Stimulated activated CD4-positive, alpha-beta T cell treated with anti-CD3 and anti-CD28 coated beads, Interleukin-4, amount 100 ng/mL, for 4 hours (primary cell): ENCODE measurements at regions not wholly inside any gene's neighbourhood (a gene's known extent, or its start where the extent isn't known, plus 50 kb on each side); places are given as distances from the start of the nearest gene placed in this dataset.
"Not testable (repeated sequence)": the region's sequence is repeated elsewhere in the genome, so short reads cannot be mapped to it uniquely, and the experiment has no call there.

Source experiments
- DNase-seq, 2 experiments: peaks; one replicate each; pipeline ENCODE4 v3.0.0-alpha.2; 2020

DNA sequence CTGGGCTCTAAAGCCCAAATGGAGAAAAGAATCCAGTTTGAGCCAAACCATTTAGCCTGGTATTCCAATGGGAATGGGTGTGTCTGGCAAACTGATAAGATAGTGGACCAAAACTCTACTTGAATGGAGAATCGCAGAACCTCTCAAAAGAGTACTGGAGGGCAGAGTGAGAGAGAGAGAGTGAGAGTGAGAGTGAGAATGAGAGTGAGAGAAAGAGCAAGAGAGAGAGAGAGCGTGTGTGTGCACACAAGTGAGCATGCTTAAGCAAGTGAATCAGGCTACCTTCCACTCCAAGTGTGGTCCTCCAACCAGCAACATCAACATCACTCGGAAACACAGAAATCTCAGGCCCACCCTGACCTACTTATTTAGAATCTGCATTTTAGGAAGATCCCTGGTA, 58.8 kb downstream of the UQCRFS1 start:
- no peak for DNase-seq

DNA sequence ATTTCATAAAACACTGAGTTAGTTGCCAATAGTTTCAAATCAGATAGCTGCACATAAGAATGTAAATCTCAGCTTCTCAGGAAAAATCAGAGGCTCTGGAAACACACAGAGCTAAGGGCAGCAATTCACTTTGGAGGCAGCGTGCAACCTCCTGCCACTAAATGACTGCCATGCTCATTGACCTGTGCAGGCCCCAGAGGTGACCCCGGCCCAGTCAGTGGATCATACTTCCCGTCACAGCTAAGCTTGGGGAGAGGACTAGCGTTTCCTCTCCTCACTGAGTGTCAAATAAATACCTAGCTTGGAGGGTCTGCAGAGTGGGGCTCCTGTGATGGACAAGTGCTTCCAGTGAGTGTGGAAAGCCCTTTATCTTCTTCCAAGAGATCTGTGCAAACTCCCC, 67.2 kb downstream of the UQCRFS1 start:
- no peak for DNase-seq

DNA sequence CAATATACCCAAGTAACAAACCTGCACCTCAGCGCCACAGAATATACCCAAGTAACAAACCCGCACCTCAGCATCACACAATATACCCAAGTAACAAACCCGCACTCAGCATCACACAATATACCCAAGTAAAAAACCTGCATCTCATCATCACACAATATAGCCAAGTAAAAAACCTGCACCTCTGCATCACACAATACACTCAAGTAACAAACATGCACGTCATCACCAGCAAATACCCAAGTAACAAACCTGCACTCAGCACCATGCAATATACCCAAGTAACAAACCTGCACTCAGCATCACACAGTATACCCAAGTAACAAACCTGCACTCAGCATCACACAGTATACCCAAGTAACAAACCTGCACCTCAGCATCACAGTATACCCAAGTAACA, 69.8 kb downstream of the UQCRFS1 start:
- no peak for DNase-seq

DNA sequence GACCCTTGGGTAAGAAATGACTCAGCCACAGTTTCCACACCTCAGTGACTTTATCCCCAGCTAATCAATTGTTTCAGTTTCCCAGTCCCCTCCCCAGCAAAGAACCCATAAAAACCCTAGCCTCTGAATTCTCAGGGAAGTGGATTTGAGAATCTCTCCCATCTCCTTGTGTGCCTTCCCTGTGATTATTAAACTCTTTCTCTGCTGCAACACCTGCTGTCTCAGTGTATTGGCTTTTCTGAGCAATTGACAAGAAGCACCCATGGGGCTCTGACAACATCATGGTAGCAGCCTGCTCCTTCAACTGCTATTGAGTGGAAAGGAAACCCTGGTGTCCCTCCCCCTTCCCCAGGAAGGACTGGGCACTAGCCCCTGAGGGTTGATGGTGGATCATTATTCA, 73.7 kb downstream of the UQCRFS1 start:
- DNase-seq, result no peak

DNA sequence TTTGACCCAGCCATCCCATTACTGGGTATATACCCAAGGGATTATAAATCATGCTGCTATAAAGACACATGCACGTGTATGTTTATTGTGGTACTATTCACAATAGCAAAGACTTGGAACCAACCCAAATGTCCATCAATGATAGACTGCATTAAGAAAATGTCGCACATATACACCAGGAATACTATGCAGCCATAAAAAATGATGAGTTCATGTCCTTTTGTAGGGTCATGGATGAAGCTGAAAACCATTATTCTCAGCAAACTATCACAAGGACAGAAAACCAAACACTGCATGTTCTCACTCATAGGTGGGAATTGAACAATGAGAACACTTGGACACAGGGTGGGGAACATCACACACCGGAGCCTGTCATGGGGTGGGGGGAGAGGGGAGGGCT, 74.7 kb downstream of the UQCRFS1 start:
- not testable (repeated sequence) for DNase-seq

DNA sequence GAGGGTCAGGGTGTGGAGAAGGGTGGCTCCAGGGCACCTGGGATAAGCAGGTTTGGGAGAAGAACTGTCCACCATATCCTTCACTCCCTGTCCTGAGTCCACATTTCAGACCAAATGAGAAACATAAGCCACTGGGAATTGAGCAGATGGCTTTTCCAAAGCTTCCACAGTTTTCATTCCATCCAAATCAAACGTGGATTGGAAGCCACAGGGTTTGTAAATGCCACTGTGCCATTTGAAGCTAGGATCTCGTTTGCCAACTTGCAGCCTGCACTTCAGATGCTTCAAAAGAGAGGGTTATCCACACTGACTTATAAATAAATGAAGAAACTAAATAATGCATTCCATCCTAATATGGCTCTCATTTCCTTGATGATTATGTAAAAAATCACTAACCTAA, 81.5 kb downstream of the UQCRFS1 start:
- DNase-seq, result no peak

DNA sequence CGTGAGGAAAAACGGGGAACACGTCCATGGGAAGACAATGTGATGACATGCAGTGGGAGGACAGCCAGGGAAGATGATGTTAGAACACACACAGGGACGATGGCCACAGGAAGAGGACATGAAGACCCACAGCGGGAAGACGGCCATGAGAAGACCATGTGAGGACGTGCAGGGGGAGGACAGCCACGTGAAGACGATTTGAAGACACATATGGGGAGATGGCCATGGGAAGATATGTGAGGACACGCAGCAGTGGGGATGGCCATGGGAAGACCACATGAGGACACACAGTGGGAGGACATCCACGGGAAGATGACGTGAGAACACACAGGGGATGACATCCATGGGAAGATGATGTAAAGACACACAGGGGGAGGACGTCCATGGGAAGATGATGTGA, 83.8 kb downstream of the UQCRFS1 start:
- DNase-seq, result no peak

DNA sequence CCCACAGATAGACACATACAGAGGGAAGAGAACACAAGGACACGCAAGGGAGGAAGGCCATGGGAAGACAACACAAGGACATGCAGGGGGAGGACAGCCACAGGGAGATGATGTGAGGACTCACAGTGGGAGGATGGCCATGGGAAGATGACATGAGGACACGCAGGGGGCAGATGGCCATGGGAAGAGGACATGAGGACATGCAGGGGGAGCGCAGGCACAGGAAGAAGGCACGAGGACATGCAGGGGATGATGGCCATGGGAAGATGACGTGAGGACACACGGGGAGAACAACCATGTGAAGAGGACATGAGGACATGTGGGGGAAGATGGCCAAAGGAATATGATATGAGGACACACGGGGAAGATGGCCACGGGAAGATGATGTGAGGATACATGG, 84.7 kb downstream of the UQCRFS1 start:
- DNase-seq, result no peak

DNA sequence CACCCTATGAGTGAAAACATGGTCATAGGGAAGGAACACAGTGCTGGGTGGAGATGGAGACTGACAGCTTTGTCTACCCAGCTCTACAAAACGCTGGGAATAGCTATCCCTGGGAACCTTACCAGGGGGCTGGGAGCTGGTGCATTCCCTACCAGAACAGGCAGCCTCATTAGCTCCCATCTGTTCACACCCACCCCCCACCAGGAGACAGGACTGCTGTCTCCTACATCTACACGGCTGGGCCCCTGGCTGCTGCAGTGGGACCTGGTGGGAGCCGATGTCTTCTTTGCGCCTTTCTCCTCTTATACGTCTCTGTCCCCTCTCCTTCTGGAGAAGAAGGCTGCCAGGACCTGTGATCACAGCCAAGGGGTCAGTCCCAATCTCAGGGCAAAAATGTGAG, 90.8 kb downstream of the UQCRFS1 start:
- no peak for DNase-seq

DNA sequence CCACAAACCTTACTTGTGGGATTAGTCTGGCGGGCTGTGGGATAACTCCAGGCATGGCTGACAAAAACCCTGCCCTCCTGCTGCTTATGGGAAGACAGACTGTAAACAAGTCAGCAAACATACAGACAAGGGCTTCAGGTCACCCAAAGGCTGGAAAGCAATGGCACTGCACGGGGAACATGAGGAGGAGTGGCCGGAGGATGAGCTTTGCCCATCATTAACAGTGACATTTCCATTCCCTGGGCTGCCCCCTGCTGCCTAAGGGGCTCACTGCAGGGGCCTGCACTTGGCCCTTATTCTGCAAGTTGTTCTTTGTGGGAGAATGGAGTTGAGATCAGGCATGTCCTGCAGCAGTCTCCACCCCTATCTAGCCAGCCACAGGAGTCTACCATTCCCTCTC, 91.3 kb downstream of the UQCRFS1 start:
- no peak for DNase-seq

DNA sequence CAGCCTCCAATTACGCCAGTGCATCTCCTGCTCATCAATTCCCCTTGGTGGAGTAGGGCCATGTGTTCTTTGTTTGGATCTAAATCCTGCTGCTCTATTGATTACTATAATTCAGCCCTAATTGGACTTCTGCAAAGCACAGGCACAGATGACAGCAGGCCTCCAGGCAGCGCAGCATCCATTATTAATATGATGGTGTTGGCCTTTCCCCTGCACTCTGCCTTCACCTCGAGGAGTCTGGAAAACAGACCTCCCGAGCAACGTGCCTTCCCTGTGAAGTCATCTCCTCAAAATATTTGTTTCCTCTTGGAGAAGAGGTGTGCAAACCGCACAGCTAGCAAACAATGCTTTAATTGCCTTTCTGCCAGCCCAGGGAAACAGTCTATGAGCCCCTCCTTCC, 92.5 kb downstream of the UQCRFS1 start:
- no peak for DNase-seq

DNA sequence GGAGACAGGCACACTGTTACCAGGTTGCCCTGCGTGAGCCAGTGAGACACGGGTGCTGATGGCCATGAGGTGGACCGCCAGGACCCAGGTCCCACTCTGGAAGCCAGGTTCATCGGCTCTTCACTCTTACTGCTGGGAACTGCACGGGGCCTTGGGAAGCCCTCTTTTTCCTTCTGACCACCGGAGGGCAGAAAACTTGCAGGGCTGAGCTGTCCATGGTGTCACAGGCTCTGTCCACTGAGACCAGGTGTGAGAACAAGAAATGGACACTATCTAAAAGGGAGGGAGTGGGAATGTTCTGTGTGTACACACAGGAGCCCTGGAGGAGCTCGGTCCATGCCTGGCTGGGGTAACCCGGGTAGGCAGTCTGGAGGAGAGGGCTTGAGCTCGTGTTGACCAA, 93.4 kb downstream of the UQCRFS1 start:
- DNase-seq, result no peak

DNA sequence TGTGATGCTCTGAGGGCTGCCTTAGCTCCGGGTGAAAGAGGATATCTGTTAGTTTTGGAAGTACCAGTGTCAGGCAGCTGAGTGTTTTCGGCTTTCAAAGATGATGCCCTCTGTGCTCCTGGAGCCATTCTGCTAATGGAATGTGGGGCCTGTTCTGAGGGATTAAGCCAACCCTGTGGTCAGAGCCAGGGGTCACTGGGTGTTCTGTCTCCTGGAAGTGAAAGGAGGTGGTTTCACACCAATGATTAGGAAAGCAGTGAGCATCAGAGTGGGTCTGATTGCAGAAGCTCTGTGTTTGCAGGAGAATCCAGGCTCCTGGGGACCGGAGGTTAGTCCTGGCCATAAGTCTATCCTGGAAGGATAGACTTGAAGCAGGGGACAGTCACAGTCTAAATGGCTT, 94.6 kb downstream of the UQCRFS1 start:
- no peak for DNase-seq

DNA sequence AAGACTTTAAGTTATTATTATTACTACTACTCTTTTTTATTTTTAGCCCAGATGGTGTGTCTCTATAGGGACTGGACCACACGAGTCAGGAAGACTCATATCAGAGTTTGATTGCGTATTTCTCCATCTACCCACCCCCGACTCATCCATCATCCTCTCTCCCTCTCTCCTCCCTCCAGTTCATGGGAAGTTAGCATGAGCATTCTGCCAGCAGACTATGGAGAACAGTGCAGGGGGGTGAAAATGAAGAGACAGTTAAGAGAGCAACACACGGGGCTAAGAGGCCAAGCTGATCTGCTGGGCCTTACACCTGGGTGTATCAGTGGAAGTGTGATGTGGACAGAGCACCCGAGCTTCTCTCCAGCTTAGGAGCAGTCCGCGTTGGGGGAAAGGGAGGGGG, 95.0 kb downstream of the UQCRFS1 start:
- no peak for DNase-seq

DNA sequence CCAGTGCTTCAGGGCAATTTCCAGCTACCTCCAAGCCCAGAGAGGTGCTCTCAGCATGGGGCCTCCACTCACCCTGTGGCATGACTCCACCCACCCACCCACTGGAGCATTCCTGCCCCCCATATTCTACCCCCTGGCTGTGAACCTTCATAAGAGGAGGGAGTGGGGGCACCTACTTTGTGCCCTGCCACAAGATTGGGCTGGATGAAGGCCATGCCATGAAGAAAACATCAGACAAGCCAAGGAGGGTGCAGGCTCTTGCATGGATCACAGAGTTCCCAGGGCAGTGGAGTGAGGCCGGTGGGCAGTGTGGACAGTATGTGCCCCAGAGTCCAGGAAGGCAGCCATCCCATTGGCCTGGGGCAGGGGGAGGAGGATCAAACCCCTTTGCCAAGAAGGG, 97.8 kb downstream of the UQCRFS1 start:
- no peak for DNase-seq

DNA sequence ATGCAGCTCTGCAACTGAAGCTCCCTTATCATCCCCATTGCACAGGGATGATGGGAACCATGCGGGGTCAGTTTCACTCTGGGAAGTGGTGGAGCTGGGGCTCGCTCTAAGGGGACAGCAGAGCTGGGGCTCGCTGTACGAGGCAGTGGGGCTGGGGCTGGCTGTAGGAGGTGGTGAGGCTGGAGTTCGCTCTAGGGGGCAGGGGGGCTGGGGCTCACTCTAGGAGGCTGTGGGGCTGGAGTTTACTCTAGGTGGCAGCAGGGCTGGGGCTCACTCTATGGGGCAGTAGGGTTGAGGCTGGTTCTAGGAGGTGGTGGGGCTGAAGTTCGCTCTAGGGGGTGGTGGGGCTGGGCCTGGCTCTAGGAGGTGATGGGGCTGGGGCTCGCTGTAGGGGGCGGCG, 99.1 kb downstream of the UQCRFS1 start:
- DNase-seq, result no peak

DNA sequence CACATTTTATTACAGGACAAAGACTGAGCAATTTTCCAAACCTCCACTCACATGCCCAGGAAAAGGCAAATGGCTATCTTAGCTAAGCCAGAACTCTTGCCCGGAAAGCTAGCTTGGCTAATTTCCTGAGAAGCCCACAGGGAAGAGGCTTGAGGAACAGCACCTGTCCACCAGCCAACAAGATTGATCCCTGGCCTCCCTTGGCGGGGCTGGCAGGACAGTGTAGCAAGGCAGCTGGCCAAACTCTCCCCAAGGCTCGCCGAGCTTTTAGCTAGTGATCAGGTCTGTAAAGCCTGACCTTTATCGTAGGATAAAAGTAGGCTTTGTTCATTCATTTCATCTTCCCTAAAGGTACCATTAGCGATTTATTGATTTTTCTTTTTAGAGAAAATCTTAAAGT, 101.4 kb downstream of the UQCRFS1 start:
- DNase-seq, result no peak

DNA sequence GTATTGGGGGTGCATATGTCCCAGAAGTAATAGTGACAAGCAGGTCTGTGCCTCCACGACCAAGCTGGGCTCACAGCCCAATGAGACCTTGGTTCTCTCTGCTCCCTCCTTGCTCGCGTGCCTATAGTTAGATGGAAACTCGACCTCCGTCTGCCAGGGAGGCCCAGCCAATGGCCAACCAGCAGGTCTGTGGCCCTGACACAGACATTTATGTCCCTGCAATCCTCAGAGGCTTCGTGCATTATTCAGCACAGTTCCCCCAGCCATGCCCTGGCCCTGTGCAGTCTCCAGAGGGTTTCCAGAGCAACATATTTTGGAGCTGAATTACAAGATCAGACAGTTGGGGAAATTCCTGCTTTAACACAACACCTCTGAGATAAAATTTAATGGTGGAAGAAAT, 105.1 kb downstream of the UQCRFS1 start:
- no peak for DNase-seq

DNA sequence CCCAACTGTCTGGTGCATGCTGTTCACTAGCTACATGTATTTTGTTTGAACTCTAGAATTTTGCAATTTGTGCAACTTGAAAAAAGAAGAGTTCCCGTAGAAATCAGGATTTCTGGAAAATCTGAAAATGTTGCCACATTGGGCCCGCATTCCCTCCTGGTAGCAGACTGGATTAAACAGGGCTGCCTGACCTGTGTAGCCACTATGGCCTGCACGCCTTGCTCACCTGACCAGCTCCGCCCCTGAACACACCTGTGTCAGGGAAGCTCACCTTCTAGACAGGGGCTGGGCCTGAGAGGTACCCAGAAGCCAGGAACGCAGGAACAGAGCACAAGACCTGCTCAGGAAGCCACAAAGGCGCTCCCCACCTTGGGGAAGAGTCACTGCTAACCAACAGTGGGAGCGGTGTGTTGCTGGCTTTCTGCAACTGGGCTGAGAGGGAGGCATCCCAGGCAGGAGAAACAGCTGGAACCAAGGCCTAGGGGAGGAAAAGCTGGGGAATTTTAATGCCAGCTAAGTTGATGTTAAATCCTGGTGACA, 106.5 kb downstream of the UQCRFS1 start:
- DNase-seq, result no peak

DNA sequence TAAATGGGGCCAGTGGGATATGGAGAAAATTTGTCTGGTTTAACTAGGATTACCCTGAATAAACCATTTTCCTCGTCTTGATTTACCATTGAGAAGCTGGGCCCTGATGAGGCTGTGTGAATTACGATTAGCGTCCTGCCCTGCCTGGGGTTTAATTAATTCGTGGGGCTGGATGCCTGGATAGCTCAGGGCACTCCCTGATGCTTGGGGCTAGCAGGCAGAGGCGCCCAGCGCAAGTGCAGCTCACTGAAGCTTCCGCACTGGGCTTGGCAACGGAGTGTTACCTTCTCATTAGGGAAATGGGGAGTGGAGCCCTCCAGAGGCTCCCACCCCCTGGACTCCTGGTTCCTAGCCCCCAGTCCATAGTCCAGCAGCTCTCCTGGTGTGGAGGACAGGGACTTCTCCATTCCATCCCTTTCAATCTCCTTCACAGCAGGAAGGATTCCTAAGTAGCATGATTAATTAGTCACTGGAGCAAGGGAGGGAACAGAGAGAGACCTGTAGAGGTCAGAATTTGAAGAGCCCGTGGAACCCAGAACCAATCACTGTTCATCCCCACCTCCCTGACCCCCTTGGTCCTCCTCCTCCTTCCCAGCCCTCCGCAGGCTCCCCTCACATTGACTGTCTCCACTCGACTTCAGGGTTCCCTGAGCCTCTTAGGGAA, 107.2 kb downstream of the UQCRFS1 start:
- DNase-seq, result no peak

DNA sequence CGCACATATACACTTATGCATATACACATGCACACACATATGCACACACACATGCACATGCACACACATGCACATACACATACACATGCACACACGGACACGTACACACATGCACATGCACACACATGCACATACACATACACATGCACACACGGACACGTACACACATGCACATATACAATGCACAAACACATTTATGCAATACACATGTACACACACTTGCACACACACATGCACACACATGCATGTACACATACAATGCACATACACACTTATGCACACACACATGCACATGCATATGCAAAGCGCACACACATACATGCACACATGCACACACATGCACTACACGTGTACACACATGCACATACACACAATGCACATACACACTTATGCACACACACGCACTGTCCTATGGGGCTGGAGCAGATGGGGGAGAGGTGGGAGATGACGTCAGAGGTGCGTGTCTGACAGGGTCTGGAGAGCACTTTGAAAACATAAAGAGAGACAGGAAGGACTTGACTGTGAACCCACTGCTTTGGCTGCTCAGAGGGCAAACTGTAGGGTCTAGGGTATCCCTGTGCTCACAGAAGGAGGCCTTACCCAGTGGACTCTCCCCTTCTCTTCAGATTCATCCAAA, 108.2 kb downstream of the UQCRFS1 start:
- DNase-seq, result no peak

DNA sequence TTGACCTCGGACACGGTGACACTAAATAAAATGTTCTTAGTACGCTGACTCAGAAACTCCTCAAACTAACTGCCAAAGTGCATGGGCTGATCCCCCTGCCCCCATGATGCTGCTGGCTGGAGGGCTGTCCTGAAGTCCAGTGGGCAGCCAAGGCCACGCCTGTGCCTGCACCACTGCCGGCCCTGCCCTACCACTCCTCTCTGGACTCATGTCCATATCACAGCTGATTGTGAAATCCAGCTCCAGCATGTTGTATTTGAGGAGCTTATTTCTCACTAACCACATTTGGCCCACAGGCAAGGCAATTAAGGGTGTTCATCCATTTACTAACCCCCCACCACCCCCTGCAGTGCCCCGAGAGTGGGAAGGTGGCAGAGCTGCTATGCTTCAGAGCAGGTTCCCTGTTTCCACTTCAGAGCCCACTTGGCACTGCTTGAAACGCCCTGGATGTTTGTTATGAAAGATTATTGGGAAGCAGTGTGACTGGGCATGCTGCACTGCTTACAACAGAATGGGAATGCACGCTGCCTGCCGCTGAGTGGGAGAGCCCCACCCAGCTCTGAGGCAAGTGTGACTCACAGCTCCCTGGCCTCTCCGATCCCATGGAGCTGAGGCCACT, 114.0 kb downstream of the UQCRFS1 start:
- no peak for DNase-seq

DNA sequence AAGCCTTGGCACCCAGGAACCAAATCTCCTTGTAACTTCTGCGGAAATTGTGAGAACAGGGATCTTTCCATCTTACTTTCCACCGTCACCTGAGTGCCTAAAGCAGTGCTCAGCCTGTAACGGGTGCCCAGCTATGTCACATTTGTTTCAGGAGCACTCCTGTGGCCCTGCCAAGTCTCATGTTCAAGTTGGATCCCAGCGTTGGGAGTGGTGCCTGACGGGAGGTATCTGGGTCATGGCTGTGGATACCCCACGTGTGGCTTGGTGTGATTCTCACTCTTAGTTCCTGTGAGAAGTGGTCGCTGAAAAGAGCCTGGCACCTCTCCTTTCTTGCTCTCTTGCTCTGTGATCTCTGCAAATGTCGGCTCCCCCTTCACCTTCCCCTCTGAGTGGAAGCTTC, 114.9 kb downstream of the UQCRFS1 start:
- DNase-seq, result no peak

DNA sequence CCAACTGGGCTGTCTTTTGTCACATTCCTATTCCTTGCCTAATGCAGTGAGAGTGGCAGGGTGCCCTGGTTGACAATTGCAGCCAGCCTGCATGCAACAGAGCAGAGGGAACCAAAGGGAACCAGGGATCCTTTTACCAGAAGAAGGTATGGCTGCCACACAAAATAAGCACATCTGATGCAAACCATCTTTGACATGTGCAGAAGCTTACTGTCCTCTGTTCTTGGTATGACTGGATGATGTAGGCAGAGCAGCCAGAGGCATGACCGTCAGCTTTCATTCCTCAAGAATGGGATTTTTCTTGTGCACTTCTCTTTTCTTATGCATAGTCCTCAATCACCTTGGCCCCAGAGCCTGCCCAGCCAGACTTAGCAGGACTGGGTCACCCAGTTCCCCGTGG, 116.1 kb downstream of the UQCRFS1 start:
- DNase-seq, result no peak

DNA sequence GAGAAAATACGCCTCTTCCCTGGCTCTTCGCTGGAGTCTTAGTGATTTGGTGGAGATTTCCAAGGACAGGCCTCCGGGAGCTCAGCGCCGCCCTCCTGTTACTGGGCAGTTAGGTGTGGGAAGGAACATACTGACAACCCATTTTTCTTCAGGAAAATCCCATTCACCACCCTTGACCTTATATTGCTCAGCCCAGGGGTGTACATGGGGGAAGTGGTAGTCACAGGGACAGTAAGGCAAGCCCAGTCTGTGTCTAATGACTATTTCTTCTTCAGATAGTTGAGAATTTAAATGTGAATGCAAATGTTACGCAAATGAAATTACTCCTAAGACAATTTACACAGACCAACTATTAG, 119.4 kb downstream of the UQCRFS1 start:
- no peak for DNase-seq
